SK-N-SH treated with all-trans-retinoic acid at 6 μM for 48 hours (cell line): ENCODE measurements at regions not wholly inside any gene's neighbourhood (a gene's known extent, or its start where the extent isn't known, plus 50 kb on each side); places are given as distances from the start of the nearest gene placed in this dataset.

Experiments
- ATAC-seq: fragments of 200-7000 bp; cut with Tn5 transposase; 3 replicates; pipeline ENCODE4 v1.9.1; 2020; ENCODE audit warnings: mild to moderate bottlenecking, moderate library complexity
- ARNTL ChIP-seq: fragments of 450-650 bp; formaldehyde crosslinking; IDR thresholded peaks from 2 replicates; pipeline ENCODE4 v1.5.0; 2020; ENCODE audit warnings: low read depth, mild to moderate bottlenecking, moderate library complexity, borderline replicate concordance
- BACH2 ChIP-seq: fragments of 250-450 bp; sonication (Bioruptor Pico); IDR thresholded peaks from 2 replicates; pipeline ENCODE4 v1.9.0; 2021; ENCODE audit warnings: mild to moderate bottlenecking, borderline replicate concordance
- CSDC2 ChIP-seq: fragments of 250-450 bp; sonication (Bioruptor Pico); IDR thresholded peaks from 2 replicates; pipeline ENCODE4 v1.5.0; 2020; ENCODE audit warnings: mild to moderate bottlenecking, moderate library complexity
- ESRRG ChIP-seq: fragments of 250-450 bp; sonication (Bioruptor Pico); IDR thresholded peaks from 2 replicates; pipeline ENCODE4 v1.6.1; 2021; ENCODE audit warnings: mild to moderate bottlenecking
- GLIS3 ChIP-seq: fragments of 250-450 bp; sonication (Bioruptor Pico); IDR thresholded peaks from 2 replicates; pipeline ENCODE4 v1.5.0; 2020; ENCODE audit warnings: mild to moderate bottlenecking, moderate library complexity
- ISL1 ChIP-seq: fragments of 250-450 bp; sonication (Bioruptor Pico); IDR thresholded peaks from 2 replicates; pipeline ENCODE4 v2.1.2; 2022; ENCODE audit warnings: mild to moderate bottlenecking, moderate library complexity
- OSR1 ChIP-seq: fragments of 250-450 bp; sonication (Bioruptor Pico); IDR thresholded peaks from 2 replicates; pipeline ENCODE4 v1.8.0; 2022; ENCODE audit warnings: moderate library complexity, mild to moderate bottlenecking, inconsistent platforms
- PPARA ChIP-seq: fragments of 250-450 bp; sonication (Bioruptor Pico); IDR thresholded peaks from 2 replicates; pipeline ENCODE4 v1.5.0; 2020; ENCODE audit warnings: mild to moderate bottlenecking, borderline replicate concordance
- RARB ChIP-seq: fragments of 250-450 bp; sonication (Bioruptor Pico); IDR thresholded peaks from 2 replicates; pipeline ENCODE4 v1.8.0; 2021; ENCODE audit warnings: mild to moderate bottlenecking, moderate library complexity
- SNAI2 ChIP-seq: fragments of 250-450 bp; sonication (Bioruptor Pico); IDR thresholded peaks from 2 replicates; pipeline ENCODE4 v1.5.0; 2020; ENCODE audit warnings: mild to moderate bottlenecking, moderate library complexity
- TCF4 ChIP-seq: fragments of 250-450 bp; sonication (Bioruptor Pico); IDR thresholded peaks from 2 replicates; pipeline ENCODE4 v1.8.0; 2021; ENCODE audit warnings: mild to moderate bottlenecking, moderate library complexity, borderline replicate concordance
- TOX ChIP-seq: fragments of 250-450 bp; sonication (Bioruptor Pico); IDR thresholded peaks from 2 replicates; pipeline ENCODE4 v1.8.0; 2021; ENCODE audit warnings: mild to moderate bottlenecking, moderate library complexity, borderline replicate concordance
- ZC3H10 ChIP-seq: fragments of 250-450 bp; sonication (Bioruptor Pico); IDR thresholded peaks from 2 replicates; pipeline ENCODE4 v1.5.1; 2021; ENCODE audit warnings: mild to moderate bottlenecking, moderate library complexity
- ZFP3 ChIP-seq: fragments of 250-450 bp; sonication (Bioruptor Pico); IDR thresholded peaks from 2 replicates; pipeline ENCODE4 v1.5.0; 2020; ENCODE audit warnings: mild to moderate bottlenecking, moderate library complexity
- ZFP30 ChIP-seq: fragments of 450-650 bp; formaldehyde crosslinking; IDR thresholded peaks from 2 replicates; pipeline ENCODE4 v1.5.0; 2022; ENCODE audit warnings: mild to moderate bottlenecking, moderate library complexity
- ZNF565 ChIP-seq: fragments of 450-650 bp; formaldehyde crosslinking; conservative IDR thresholded peaks from 2 replicates; pipeline ENCODE4 v1.5.0; 2020; ENCODE audit warnings: low read depth, mild to moderate bottlenecking, moderate library complexity
- ZNF70 ChIP-seq: fragments of 450-650 bp; formaldehyde crosslinking; IDR thresholded peaks from 2 replicates; pipeline ENCODE4 v1.5.0; 2020; ENCODE audit warnings: mild to moderate bottlenecking, moderate library complexity
- ZNF8 ChIP-seq: fragments of 450-650 bp; formaldehyde crosslinking; IDR thresholded peaks from 2 replicates; pipeline ENCODE4 v1.5.0; 2020; ENCODE audit warnings: mild to moderate bottlenecking, moderate library complexity
- TF ChIP-seq, protein P1 (sequence below): fragments of 250-450 bp; sonication (Bioruptor Pico); IDR thresholded peaks from 2 replicates; pipeline ENCODE4 v1.8.0; 2021; ENCODE audit warnings: low read depth, mild to moderate bottlenecking, moderate library complexity, borderline replicate concordance
- TF ChIP-seq, protein P2 (sequence below): fragments of 250-450 bp; sonication (Bioruptor Pico); IDR thresholded peaks from 2 replicates; pipeline ENCODE4 v1.5.1; 2020; ENCODE audit warnings: low read depth, mild to moderate bottlenecking, moderate library complexity
- TF ChIP-seq, protein P3 (sequence below): fragments of 250-450 bp; sonication (Bioruptor Pico); IDR thresholded peaks from 2 replicates; pipeline ENCODE4 v1.8.0; 2020; ENCODE audit warnings: mild to moderate bottlenecking, moderate library complexity, borderline replicate concordance
- TF ChIP-seq, protein P4 (sequence below): fragments of 250-450 bp; sonication (Bioruptor Pico); IDR thresholded peaks from 2 replicates; pipeline ENCODE4 v1.5.1; 2021; ENCODE audit warnings: mild to moderate bottlenecking, moderate library complexity
- TF ChIP-seq, protein P5 (sequence below): fragments of 250-450 bp; sonication (Bioruptor Pico); IDR thresholded peaks from 2 replicates; pipeline ENCODE4 v1.5.0; 2020; ENCODE audit warnings: mild to moderate bottlenecking, moderate library complexity

DNA sequence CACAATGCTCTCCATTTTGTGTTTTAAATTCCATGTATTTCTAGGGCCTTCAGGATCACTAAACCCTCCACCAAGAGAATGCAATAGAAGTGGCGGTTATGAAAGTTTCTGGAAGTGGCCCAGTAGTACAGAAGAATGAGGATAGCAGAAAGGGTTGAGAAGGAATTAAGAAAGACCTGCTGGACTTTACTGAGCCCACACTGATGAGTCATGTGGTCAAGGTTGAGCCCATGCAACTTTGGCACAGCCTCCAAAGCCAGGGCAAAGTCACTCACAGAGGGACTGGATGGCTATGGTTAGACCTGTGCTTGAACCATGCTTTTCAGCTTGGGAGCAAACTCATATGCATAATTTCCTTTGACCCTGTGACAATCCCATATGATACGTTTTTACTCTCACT lies 102.9 kb upstream of the PLET1 start:
- ATAC-seq = no peak
- TF ChIP-seq, protein P1, sequence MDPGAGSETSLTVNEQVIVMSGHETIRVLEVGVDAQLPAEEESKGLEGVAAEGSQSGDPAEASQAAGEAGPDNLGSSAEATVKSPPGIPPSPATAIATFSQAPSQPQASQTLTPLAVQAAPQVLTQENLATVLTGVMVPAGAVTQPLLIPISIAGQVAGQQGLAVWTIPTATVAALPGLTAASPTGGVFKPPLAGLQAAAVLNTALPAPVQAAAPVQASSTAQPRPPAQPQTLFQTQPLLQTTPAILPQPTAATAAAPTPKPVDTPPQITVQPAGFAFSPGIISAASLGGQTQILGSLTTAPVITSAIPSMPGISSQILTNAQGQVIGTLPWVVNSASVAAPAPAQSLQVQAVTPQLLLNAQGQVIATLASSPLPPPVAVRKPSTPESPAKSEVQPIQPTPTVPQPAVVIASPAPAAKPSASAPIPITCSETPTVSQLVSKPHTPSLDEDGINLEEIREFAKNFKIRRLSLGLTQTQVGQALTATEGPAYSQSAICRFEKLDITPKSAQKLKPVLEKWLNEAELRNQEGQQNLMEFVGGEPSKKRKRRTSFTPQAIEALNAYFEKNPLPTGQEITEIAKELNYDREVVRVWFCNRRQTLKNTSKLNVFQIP (CRISPR knock-in tag) = no peak
- TF ChIP-seq SNAI2 (no peak), CSDC2 (no peak), OSR1 (CRISPR knock-in tag) (no peak), TOX (CRISPR knock-in tag) (no peak), ZFP3 (CRISPR knock-in tag) (no peak), ZNF8 (no peak), GLIS3 (CRISPR knock-in tag) (no peak)
- TF ChIP-seq, protein P2, sequence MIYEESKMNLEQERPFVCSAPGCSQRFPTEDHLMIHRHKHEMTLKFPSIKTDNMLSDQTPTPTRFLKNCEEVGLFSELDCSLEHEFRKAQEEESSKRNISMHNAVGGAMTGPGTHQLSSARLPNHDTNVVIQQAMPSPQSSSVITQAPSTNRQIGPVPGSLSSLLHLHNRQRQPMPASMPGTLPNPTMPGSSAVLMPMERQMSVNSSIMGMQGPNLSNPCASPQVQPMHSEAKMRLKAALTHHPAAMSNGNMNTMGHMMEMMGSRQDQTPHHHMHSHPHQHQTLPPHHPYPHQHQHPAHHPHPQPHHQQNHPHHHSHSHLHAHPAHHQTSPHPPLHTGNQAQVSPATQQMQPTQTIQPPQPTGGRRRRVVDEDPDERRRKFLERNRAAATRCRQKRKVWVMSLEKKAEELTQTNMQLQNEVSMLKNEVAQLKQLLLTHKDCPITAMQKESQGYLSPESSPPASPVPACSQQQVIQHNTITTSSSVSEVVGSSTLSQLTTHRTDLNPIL (CRISPR knock-in tag) = no peak

DNA sequence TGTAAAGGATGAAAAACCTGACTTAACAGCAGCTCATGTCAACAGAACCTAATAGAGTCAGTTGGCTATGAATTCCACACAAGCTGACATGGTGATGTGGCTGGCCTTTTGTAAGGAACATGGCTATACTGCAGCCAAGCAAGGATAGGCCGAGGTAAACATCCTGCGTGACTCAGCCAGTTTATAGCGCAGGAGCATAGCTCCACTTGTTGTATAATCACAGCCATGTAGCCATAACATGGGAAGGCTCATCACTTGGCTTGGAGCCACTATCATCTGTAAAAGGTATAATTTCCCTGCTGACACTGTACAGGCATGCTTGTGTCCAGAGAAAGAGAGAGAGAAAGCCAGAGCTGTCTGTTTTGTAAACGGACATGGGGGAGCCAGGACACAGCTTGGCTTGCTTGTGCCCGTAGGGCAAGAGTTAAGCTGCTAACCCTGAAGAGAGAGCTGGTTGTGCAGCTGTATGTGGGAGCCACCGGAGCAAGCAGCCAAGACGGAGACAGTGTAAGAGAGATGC lies 104.4 kb upstream of the PLET1 start:
- peak; percentile 71 for ATAC-seq
- TF ChIP-seq ZNF565 (CRISPR knock-in tag) (no peak), ZFP3 (CRISPR knock-in tag) (no peak), ZNF8 (no peak), ARNTL (CRISPR knock-in tag) (no peak), SNAI2 (0 out of 2 replicates have a peak, but pooled peaks have one; percentile 58), ISL1 (CRISPR knock-in tag) (0 out of 2 replicates have a peak, but pooled peaks have one; percentile 9), CSDC2 (no peak), BACH2 (CRISPR knock-in tag) (peak; percentile 81; the same call in 1 of the 2 replicates), TCF4 (CRISPR knock-in tag) (peak; percentile 71; the same call in 1 of the 2 replicates), ESRRG (CRISPR knock-in tag) (no peak), ZC3H10 (CRISPR knock-in tag) (no peak), GLIS3 (CRISPR knock-in tag) (no peak), PPARA (peak; percentile 21; the same call in 1 of the 2 replicates), ZNF70 (CRISPR knock-in tag) (no peak), TOX (CRISPR knock-in tag) (no peak), ZFP30 (CRISPR knock-in tag) (no peak), OSR1 (CRISPR knock-in tag) (no peak), RARB (CRISPR knock-in tag) (no peak)
- TF ChIP-seq, protein P3, sequence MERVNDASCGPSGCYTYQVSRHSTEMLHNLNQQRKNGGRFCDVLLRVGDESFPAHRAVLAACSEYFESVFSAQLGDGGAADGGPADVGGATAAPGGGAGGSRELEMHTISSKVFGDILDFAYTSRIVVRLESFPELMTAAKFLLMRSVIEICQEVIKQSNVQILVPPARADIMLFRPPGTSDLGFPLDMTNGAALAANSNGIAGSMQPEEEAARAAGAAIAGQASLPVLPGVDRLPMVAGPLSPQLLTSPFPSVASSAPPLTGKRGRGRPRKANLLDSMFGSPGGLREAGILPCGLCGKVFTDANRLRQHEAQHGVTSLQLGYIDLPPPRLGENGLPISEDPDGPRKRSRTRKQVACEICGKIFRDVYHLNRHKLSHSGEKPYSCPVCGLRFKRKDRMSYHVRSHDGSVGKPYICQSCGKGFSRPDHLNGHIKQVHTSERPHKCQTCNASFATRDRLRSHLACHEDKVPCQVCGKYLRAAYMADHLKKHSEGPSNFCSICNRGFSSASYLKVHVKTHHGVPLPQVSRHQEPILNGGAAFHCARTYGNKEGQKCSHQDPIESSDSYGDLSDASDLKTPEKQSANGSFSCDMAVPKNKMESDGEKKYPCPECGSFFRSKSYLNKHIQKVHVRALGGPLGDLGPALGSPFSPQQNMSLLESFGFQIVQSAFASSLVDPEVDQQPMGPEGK (CRISPR knock-in tag) = no peak
- TF ChIP-seq, protein P2 (CRISPR knock-in tag) = no peak
- TF ChIP-seq, protein P1 (CRISPR knock-in tag) = no peak
- TF ChIP-seq, protein P4, sequence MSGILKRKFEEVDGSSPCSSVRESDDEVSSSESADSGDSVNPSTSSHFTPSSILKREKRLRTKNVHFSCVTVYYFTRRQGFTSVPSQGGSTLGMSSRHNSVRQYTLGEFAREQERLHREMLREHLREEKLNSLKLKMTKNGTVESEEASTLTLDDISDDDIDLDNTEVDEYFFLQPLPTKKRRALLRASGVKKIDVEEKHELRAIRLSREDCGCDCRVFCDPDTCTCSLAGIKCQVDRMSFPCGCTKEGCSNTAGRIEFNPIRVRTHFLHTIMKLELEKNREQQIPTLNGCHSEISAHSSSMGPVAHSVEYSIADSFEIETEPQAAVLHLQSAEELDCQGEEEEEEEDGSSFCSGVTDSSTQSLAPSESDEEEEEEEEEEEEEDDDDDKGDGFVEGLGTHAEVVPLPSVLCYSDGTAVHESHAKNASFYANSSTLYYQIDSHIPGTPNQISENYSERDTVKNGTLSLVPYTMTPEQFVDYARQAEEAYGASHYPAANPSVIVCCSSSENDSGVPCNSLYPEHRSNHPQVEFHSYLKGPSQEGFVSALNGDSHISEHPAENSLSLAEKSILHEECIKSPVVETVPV (CRISPR knock-in tag) = no peak
- TF ChIP-seq, protein P5, sequence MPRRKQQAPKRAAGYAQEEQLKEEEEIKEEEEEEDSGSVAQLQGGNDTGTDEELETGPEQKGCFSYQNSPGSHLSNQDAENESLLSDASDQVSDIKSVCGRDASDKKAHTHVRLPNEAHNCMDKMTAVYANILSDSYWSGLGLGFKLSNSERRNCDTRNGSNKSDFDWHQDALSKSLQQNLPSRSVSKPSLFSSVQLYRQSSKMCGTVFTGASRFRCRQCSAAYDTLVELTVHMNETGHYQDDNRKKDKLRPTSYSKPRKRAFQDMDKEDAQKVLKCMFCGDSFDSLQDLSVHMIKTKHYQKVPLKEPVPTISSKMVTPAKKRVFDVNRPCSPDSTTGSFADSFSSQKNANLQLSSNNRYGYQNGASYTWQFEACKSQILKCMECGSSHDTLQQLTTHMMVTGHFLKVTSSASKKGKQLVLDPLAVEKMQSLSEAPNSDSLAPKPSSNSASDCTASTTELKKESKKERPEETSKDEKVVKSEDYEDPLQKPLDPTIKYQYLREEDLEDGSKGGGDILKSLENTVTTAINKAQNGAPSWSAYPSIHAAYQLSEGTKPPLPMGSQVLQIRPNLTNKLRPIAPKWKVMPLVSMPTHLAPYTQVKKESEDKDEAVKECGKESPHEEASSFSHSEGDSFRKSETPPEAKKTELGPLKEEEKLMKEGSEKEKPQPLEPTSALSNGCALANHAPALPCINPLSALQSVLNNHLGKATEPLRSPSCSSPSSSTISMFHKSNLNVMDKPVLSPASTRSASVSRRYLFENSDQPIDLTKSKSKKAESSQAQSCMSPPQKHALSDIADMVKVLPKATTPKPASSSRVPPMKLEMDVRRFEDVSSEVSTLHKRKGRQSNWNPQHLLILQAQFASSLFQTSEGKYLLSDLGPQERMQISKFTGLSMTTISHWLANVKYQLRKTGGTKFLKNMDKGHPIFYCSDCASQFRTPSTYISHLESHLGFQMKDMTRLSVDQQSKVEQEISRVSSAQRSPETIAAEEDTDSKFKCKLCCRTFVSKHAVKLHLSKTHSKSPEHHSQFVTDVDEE (CRISPR knock-in tag) = peak; percentile 83
